ENCODE measurements at regions not wholly inside any gene's neighbourhood (a gene's known extent, or its start where the extent isn't known, plus 50 kb on each side); places are given as distances from the start of the nearest gene placed in this dataset.

DNA sequence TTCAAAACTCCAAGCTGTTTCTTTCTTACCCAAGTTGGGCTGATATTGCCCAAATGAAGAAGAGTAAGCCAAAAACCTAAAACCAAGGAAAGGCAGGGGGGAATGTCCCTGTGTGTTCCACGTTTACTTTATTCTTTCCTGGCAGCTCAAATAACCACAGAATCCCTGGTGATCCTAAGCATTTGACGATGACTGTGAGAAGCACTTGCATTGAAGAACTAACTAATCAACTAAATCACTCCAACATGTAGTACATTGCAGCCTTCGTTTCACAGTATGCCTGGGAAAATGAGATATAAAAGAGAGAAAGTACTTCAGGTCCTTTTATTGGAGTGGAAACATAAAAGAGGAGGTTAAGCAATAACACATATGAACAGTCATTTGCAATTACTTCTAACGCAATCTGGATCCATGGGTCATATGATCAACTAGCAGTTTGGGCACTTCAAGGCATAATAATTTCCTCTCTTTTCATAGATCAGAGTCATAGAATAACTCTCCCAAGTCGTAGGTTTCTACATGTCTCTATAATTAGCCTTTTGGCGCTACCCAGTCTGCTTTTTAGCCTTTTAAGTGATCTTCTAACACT, 338.4 kb downstream of the TMEM167A start:
- Histone ChIP-seq H3K27me3 (ENCODE audit: insufficient read depth in 3 of 3, low read length in 2 of 3) (no peaks in the 10 kb centered on the region), H3K4me3 (no peak overlapping the region), H3K4me1 (no peaks in the 10 kb centered on the region), H3K36me3 (ENCODE audit: insufficient read depth in 1 of 2, low read depth in 1 of 2) (no peaks in the 10 kb centered on the region), H3K27ac (no peak overlapping the region), H3K9me3 (no peaks in the 10 kb centered on the region)
- DNase-seq: no peak
- TF ChIP-seq, protein P1, sequence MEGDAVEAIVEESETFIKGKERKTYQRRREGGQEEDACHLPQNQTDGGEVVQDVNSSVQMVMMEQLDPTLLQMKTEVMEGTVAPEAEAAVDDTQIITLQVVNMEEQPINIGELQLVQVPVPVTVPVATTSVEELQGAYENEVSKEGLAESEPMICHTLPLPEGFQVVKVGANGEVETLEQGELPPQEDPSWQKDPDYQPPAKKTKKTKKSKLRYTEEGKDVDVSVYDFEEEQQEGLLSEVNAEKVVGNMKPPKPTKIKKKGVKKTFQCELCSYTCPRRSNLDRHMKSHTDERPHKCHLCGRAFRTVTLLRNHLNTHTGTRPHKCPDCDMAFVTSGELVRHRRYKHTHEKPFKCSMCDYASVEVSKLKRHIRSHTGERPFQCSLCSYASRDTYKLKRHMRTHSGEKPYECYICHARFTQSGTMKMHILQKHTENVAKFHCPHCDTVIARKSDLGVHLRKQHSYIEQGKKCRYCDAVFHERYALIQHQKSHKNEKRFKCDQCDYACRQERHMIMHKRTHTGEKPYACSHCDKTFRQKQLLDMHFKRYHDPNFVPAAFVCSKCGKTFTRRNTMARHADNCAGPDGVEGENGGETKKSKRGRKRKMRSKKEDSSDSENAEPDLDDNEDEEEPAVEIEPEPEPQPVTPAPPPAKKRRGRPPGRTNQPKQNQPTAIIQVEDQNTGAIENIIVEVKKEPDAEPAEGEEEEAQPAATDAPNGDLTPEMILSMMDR (IDR thresholded peaks at IDR 0.05): no peak
- intact Hi-C loops (cut with DNase I): no loop called here
- no peak for ATAC-seq
- WGBS, 3 donors: 57 to 69% (median 62%) methylated on average over 6 of the region's 6 CpGs

DNA sequence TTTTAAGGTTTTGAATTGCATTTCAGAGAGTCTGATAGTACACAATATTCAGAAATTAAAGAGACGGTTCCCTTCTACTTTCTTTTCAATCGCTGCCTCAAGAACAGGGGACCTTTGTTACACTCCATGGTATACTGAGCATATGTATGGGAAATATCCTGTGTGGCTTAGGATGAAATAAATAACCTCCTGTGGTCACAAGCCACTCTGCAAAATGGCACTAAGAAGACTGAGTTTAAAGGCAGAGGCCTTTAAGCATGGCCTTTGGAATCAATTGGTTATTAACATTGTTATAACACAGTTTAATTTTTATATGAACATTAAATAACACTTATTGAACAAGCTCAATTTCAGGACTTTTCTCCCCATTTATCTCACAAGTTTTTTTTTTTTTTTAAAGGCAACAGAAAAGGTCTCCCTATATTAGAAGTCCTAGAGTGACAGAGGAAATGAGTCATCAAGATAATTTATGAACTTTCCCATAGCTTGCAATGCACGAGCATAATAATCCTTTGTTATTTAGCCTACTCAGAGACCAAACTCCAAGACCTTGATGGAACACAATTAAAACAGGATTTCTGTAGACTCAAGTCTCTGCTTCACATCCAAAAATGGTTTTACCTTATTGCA, 341.9 kb downstream of the TMEM167A start:
- WGBS, 3 donors: 53 to 57% (median 56%) methylated on average over 3 of the region's 3 CpGs
- intact Hi-C loops (cut with DNase I): no loop called here
- ATAC-seq (no peak), DNase-seq (no peak)
- H3K27ac ChIP-seq: no peak overlapping the region
- TF ChIP-seq, protein P1 (IDR thresholded peaks at IDR 0.05): no peak
- H3K36me3 ChIP-seq (ENCODE audit: insufficient read depth in 1 of 2, low read depth in 1 of 2): no peaks in the 10 kb centered on the region
- no peaks in the 10 kb centered on the region for H3K9me3 ChIP-seq
- no peaks in the 10 kb centered on the region for H3K27me3 ChIP-seq (ENCODE audit: insufficient read depth in 3 of 3, low read length in 2 of 3)
- no peaks in the 10 kb centered on the region for H3K4me1 ChIP-seq
- H3K4me3 ChIP-seq: no peak overlapping the region

- DNase-seq (no peak), ATAC-seq (no peak)
- no peak overlapping the region for H3K4me3 ChIP-seq
- 59 to 67% (median 63%) methylated on average over 5 of the region's 5 CpGs for WGBS, 3 donors
- no peaks in the 10 kb centered on the region for H3K4me1 ChIP-seq
- no peaks in the 10 kb centered on the region for H3K36me3 ChIP-seq (ENCODE audit: insufficient read depth in 1 of 2, low read depth in 1 of 2)
- TF ChIP-seq, protein P1 (IDR thresholded peaks at IDR 0.05): no peak
- no peak overlapping the region for H3K27ac ChIP-seq
- intact Hi-C loops (cut with DNase I): no loop called here
- H3K9me3 ChIP-seq: no peaks in the 10 kb centered on the region
- H3K27me3 ChIP-seq (ENCODE audit: insufficient read depth in 3 of 3, low read length in 2 of 3): no peaks in the 10 kb centered on the region
Observed at GRCh38 chr5:82734347-82734746, 342.8 kb downstream of the TMEM167A start.

DNA sequence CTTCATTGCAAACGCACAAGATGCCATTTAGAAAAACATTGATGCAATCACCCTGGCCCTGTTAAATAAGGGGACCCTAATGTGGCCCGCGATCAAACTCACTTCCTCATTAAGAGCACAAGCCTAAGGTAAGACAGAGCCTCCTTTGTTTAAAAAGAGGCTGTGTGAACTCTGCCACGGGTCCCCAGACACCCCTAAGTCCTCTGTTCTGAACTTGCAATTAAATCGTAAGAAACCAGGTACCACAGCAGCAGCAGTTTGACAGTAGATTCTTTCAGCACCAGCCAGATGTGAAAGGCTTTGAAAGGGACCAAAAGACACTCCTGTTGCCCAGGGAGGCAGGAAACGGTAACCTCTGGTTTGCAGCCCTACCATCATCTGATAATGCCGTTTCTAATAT, 346.3 kb downstream of the TMEM167A start:
- Histone ChIP-seq H3K27me3 (ENCODE audit: insufficient read depth in 3 of 3, low read length in 2 of 3) (no peaks in the 10 kb centered on the region), H3K36me3 (ENCODE audit: insufficient read depth in 1 of 2, low read depth in 1 of 2) (no peaks in the 10 kb centered on the region), H3K9me3 (no peaks in the 10 kb centered on the region), H3K4me1 (no peaks in the 10 kb centered on the region), H3K4me3 (no peak overlapping the region), H3K27ac (no peak overlapping the region)
- 64 to 70% (median 70%) methylated on average over 7 of the region's 7 CpGs for WGBS, 3 donors
- ATAC-seq: no peak
- intact Hi-C loops (cut with DNase I): no loop called here
- DNase-seq: no peak
- TF ChIP-seq, protein P1 (IDR thresholded peaks at IDR 0.05): no peak

Measured in psoas muscle (tissue), 7 donors.